ENCODE measurements at regions not wholly inside any gene's neighbourhood (a gene's known extent, or its start where the extent isn't known, plus 50 kb on each side); places are given as distances from the start of the nearest gene placed in this dataset.

DNA sequence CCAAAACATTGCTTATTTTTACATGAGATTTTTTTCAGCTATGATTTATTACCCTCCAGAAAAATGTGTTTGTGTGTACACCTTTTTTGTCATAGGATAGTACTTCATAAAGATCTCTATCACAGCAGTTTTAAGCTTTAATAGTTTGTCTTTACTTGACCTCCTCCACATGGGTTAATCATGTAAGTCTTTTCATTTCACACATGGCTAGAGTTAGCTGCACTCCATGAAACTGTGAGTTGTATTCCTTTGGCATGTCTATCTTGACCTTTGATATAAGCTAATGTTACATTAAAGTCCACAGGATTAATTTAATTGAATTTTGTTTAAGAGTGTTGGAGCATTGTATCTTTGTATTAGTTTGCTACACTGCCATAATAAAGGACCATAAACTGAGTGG, 217.1 kb downstream of the OTOL1 start:
- ChIA-PET CTCF (no interaction called here), POLR2A (no interaction called here)

DNA sequence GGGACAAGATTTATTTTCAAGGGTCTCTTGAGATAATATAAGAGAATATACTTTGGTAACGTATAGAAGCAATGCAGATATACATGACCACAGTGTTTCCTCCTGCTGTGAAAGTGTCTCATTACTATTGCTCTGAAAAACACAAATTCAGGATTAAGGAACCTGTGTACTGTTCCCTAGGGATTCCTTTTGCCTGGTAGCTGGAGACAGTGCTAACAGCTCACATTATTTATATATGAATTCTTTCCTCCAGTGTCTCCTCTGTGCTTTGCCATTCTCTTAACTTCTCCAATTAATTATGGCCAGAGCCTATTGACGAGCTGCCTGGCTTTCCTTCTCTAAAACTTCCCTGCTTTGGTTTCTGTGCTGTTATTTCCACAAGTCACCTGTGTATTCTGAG, 235.4 kb downstream of the OTOL1 start:
- H3K4me3 ChIP-seq (ENCODE audit: low read depth, low read length): no peak overlapping the region
- TF ChIP-seq, protein P1, sequence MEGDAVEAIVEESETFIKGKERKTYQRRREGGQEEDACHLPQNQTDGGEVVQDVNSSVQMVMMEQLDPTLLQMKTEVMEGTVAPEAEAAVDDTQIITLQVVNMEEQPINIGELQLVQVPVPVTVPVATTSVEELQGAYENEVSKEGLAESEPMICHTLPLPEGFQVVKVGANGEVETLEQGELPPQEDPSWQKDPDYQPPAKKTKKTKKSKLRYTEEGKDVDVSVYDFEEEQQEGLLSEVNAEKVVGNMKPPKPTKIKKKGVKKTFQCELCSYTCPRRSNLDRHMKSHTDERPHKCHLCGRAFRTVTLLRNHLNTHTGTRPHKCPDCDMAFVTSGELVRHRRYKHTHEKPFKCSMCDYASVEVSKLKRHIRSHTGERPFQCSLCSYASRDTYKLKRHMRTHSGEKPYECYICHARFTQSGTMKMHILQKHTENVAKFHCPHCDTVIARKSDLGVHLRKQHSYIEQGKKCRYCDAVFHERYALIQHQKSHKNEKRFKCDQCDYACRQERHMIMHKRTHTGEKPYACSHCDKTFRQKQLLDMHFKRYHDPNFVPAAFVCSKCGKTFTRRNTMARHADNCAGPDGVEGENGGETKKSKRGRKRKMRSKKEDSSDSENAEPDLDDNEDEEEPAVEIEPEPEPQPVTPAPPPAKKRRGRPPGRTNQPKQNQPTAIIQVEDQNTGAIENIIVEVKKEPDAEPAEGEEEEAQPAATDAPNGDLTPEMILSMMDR (IDR thresholded peaks at IDR 0.05; ENCODE audit: insufficient read depth, low read depth, low read length): no peak
- no peaks in the 10 kb centered on the region for H3K27me3 ChIP-seq (ENCODE audit: control insufficient read depth, insufficient read depth, low read length)
- DNase-seq (ENCODE audit: low read depth): no peak
- POLR2A ChIA-PET: no interaction called here
- H3K36me3 ChIP-seq (ENCODE audit: control insufficient read depth, insufficient read depth, low read length): no peaks in the 10 kb centered on the region
- CTCF ChIA-PET: no interaction called here

More for the DNA sequence above, 217.1 kb downstream of the OTOL1 start:
- Histone ChIP-seq H3K36me3 (ENCODE audit: control insufficient read depth, insufficient read depth, low read length) (no peaks in the 10 kb centered on the region), H3K27me3 (ENCODE audit: control insufficient read depth, insufficient read depth, low read length) (no peaks in the 10 kb centered on the region), H3K4me3 (ENCODE audit: low read depth, low read length) (no peak overlapping the region)
- TF ChIP-seq, protein P1 (IDR thresholded peaks at IDR 0.05; ENCODE audit: insufficient read depth, low read depth, low read length): no peak
- DNase-seq (ENCODE audit: low read depth): no peak

DNA sequence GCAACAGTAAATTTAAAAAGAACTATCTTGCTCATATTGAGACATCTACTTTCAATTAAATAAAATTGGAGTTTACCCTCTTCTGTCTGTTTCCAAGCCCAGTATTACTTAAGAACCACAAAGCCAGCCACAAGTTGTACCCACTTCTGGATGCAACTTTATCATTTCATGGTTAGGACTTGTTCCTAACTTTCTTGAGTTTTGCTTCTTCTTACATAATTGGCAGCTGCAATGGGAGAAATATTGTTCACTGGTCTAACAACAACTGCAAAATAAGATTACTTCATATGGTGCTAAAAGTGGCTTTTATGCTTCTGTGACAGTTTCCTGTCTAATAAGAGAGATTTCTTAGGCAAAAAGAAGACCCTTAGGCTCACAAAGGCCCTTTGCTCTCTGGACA, 240.6 kb downstream of the OTOL1 start:
- Histone ChIP-seq H3K36me3 (ENCODE audit: control insufficient read depth, insufficient read depth, low read length) (no peaks in the 10 kb centered on the region), H3K4me3 (ENCODE audit: low read depth, low read length) (no peak overlapping the region), H3K27me3 (ENCODE audit: control insufficient read depth, insufficient read depth, low read length) (no peaks in the 10 kb centered on the region)
- TF ChIP-seq, protein P1 (IDR thresholded peaks at IDR 0.05; ENCODE audit: insufficient read depth, low read depth, low read length): no peak
- ChIA-PET POLR2A (no interaction called here), CTCF (interaction anchor here (1.0 kb wide), 1 partner anchor 31 kb away, joined by 3 read pairs; no protein-coding TSS in a partner anchor)
- no peak for DNase-seq (ENCODE audit: low read depth)

DNA sequence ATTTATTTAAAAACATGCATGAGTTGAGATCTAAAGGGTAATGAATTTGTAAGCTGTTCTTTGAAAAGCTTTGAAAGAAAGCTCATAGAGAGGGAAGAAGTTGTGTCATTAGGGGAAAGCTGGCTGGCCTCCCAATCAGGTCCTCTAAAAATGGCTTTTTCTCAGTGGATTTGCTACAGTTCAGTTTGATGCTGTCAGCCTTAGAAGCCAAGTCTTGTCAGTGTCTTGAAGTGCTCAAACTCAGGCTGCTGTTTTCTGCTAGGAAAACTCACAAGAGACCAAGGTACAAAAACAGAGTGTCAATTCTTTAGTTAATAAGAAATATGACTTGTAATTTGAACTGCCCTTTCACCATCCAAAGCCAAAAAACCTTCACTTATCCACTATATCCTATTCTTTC, 243.8 kb downstream of the OTOL1 start:
- TF ChIP-seq, protein P1 (IDR thresholded peaks at IDR 0.05; ENCODE audit: insufficient read depth, low read depth, low read length): no peak
- H3K27me3 ChIP-seq (ENCODE audit: control insufficient read depth, insufficient read depth, low read length): no peaks in the 10 kb centered on the region
- ChIA-PET POLR2A (no interaction called here), CTCF (no interaction called here)
- H3K36me3 ChIP-seq (ENCODE audit: control insufficient read depth, insufficient read depth, low read length): no peaks in the 10 kb centered on the region
- DNase-seq (ENCODE audit: low read depth): no peak
- no peak overlapping the region for H3K4me3 ChIP-seq (ENCODE audit: low read depth, low read length)

DNA sequence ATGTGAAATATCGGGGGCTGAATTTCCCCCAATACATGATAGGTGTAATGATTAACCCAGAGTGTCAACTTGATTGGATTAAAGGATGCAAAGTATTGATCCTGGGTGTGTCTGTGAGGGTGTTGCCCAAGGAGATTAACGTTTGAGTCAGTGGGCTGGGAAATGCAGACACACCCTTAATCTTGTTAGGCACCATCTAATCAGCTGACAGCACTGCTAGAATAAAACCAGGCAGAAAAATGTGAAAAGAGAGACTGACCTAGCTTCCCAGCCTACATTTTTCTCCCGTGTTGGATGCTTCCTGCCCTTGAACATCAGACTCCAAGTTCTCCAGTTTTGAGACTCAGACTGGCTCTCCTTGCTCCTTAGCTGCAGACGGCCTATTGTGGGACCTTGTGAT, 247.8 kb downstream of the OTOL1 start:
- no peak for DNase-seq (ENCODE audit: low read depth)
- ChIA-PET CTCF (no interaction called here), POLR2A (no interaction called here)
- no peaks in the 10 kb centered on the region for H3K36me3 ChIP-seq (ENCODE audit: control insufficient read depth, insufficient read depth, low read length)
- H3K4me3 ChIP-seq (ENCODE audit: low read depth, low read length): no peak overlapping the region
- TF ChIP-seq, protein P1 (IDR thresholded peaks at IDR 0.05; ENCODE audit: insufficient read depth, low read depth, low read length): no peak
- H3K27me3 ChIP-seq (ENCODE audit: control insufficient read depth, insufficient read depth, low read length): no peaks in the 10 kb centered on the region
